HUES64 (cell line): ENCODE measurements at regions not wholly inside any gene's neighbourhood (a gene's known extent, or its start where the extent isn't known, plus 50 kb on each side); places are given as distances from the start of the nearest gene placed in this dataset.
"Not testable (repeated sequence)": the region's sequence is repeated elsewhere in the genome, so short reads cannot be mapped to it uniquely, and the experiment has no call there.

Experiments used
- H3K27ac ChIP-seq: 2 replicates; pipeline ENCODE4 v1.7.0; 2013; ENCODE audit warnings: low read depth, low read length, inconsistent platforms
- H3K27me3 ChIP-seq: 2 replicates; pipeline ENCODE4 v1.6.1; 2013; ENCODE audit warnings: mild to moderate bottlenecking, low read length; ENCODE audit not compliant: insufficient read depth
- H3K36me3 ChIP-seq: 2 replicates; pipeline ENCODE4 v1.6.1; 2013; ENCODE audit warnings: mild to moderate bottlenecking, low read length; ENCODE audit not compliant: insufficient read depth
- H3K4me1 ChIP-seq: 2 replicates; pipeline ENCODE4 v1.6.1; 2013; ENCODE audit warnings: mild to moderate bottlenecking, low read length, moderate library complexity; ENCODE audit not compliant: insufficient read depth
- H3K4me3 ChIP-seq: 2 replicates; pipeline ENCODE4 v1.5.1; 2013; ENCODE audit warnings: mild to moderate bottlenecking, low read length, moderate library complexity
- H3K9ac ChIP-seq: 2 replicates; pipeline ENCODE4 v1.6.1; 2013; ENCODE audit warnings: mild to moderate bottlenecking, low read depth, low read length
- H3K9me3 ChIP-seq: 2 replicates; pipeline ENCODE4 v1.6.1; 2013; ENCODE audit warnings: low read depth, low read length; ENCODE audit not compliant: insufficient read depth
- WGBS: fragments of 150-250, 120-280 bp; methylation state at CpG from one replicate; pipeline ENCODE4 v1.1.7; 2013; ENCODE audit warnings: missing lambda C conversion rate; 5-methylcytosine and 5-hydroxymethylcytosine counted together

GRCh38 chr2:89286448-89287080 is 595.1 kb downstream of the RPIA start:
- not testable (repeated sequence) for H3K9ac ChIP-seq, H3K9me3 ChIP-seq, H3K27ac ChIP-seq, H3K4me3 ChIP-seq, H3K27me3 ChIP-seq, H3K36me3 ChIP-seq, H3K4me1 ChIP-seq
- WGBS: no CpG with 5 or more reads among the region's 8 CpGs

GRCh38 chr2:89287084-89287483 is 595.6 kb downstream of the RPIA start:
- not testable (repeated sequence) for H3K27me3 ChIP-seq, H3K27ac ChIP-seq, H3K4me3 ChIP-seq, H3K4me1 ChIP-seq, H3K9me3 ChIP-seq, H3K9ac ChIP-seq, H3K36me3 ChIP-seq
- no CpG with 5 or more reads among the region's 4 CpGs for WGBS

- not testable (repeated sequence) for H3K4me3 ChIP-seq, H3K27me3 ChIP-seq, H3K27ac ChIP-seq, H3K4me1 ChIP-seq, H3K9me3 ChIP-seq, H3K36me3 ChIP-seq, H3K9ac ChIP-seq
- no CpG with 5 or more reads among the region's 7 CpGs for WGBS
Observed at GRCh38 chr2:89291717-89292298, 600.3 kb downstream of the RPIA start.

GRCh38 chr2:89293399-89293798 is 601.9 kb downstream of the RPIA start:
- H3K4me3 ChIP-seq, H3K27ac ChIP-seq, H3K27me3 ChIP-seq, H3K36me3 ChIP-seq, H3K9ac ChIP-seq, H3K4me1 ChIP-seq, H3K9me3 ChIP-seq: not testable (repeated sequence)
- WGBS: no CpG with 5 or more reads among the region's 4 CpGs

GRCh38 chr2:89294335-89294734 is 602.9 kb downstream of the RPIA start:
- H3K27ac ChIP-seq, H3K9ac ChIP-seq, H3K4me3 ChIP-seq, H3K9me3 ChIP-seq, H3K27me3 ChIP-seq, H3K36me3 ChIP-seq, H3K4me1 ChIP-seq: not testable (repeated sequence)
- no CpG with 5 or more reads among the region's 1 CpG for WGBS

GRCh38 chr2:89296820-89297398 is 605.4 kb downstream of the RPIA start:
- not testable (repeated sequence) for H3K27ac ChIP-seq, H3K27me3 ChIP-seq, H3K4me3 ChIP-seq, H3K36me3 ChIP-seq, H3K9ac ChIP-seq, H3K4me1 ChIP-seq, H3K9me3 ChIP-seq
- WGBS: no CpG with 5 or more reads among the region's 7 CpGs

- H3K27ac ChIP-seq: not testable (repeated sequence)
Observed at GRCh38 chr2:89299196-89299595, 607.7 kb downstream of the RPIA start.

GRCh38 chr2:89305623-89306022 is 614.1 kb downstream of the RPIA start:
- not testable (repeated sequence) for H3K4me3 ChIP-seq, H3K9ac ChIP-seq, H3K4me1 ChIP-seq, H3K36me3 ChIP-seq, H3K27me3 ChIP-seq, H3K9me3 ChIP-seq, H3K27ac ChIP-seq
- 60% methylated on average over 1 of the region's 2 CpGs for WGBS

More at GRCh38 chr2:89299196-89299595, 607.7 kb downstream of the RPIA start:
- H3K36me3 ChIP-seq, H3K9ac ChIP-seq, H3K27me3 ChIP-seq, H3K4me1 ChIP-seq, H3K9me3 ChIP-seq, H3K4me3 ChIP-seq: not testable (repeated sequence)

- 87% methylated on average over 2 of the region's 8 CpGs for WGBS
- not testable (repeated sequence) for H3K9me3 ChIP-seq, H3K27me3 ChIP-seq, H3K36me3 ChIP-seq, H3K9ac ChIP-seq, H3K4me3 ChIP-seq, H3K27ac ChIP-seq, H3K4me1 ChIP-seq
Observed at GRCh38 chr2:89306869-89307637, 615.6 kb downstream of the RPIA start.

- H3K27me3 ChIP-seq, H3K9me3 ChIP-seq, H3K4me1 ChIP-seq, H3K4me3 ChIP-seq, H3K36me3 ChIP-seq, H3K27ac ChIP-seq, H3K9ac ChIP-seq: not testable (repeated sequence)
- no CpG with 5 or more reads among the region's 6 CpGs for WGBS
Observed at GRCh38 chr2:89318990-89319389, 627.5 kb downstream of the RPIA start.

GRCh38 chr2:89325894-89326293 is 634.4 kb downstream of the RPIA start:
- H3K9me3 ChIP-seq, H3K27me3 ChIP-seq, H3K9ac ChIP-seq, H3K4me1 ChIP-seq, H3K36me3 ChIP-seq, H3K27ac ChIP-seq, H3K4me3 ChIP-seq: not testable (repeated sequence)
- WGBS: no CpG with 5 or more reads among the region's 7 CpGs
